Tibial nerve (tissue), 4 donors: ENCODE measurements at regions not wholly inside any gene's neighbourhood (a gene's known extent, or its start where the extent isn't known, plus 50 kb on each side); places are given as distances from the start of the nearest gene placed in this dataset.

ENCODE experiments used
- DNase-seq, 2 donors: peaks; one replicate each; pipeline ENCODE4 v3.0.0-alpha.2; 2019; ENCODE audit warnings: low spot score in 2 of 2
- H3K27ac ChIP-seq, 4 donors: fragments of 200-600 bp; sonication (generic) in 3 of 4; one replicate each; pipeline ENCODE4 v1.5.1; 2017 to 2019; ENCODE audit warnings: mild to moderate bottlenecking in 1 of 4
- H3K27me3 ChIP-seq, 2 donors: fragments of 200-600 bp; sonication (generic) in 1 of 2; one replicate each; pipeline versions ENCODE4 v1.5.1 to v1.6.0; 2017 to 2019
- H3K36me3 ChIP-seq, 3 donors: fragments of 200-600 bp; sonication (generic); one replicate each; pipeline ENCODE4 v1.5.1; 2018 to 2019
- H3K4me1 ChIP-seq, 4 donors: fragments of 200-600 bp; sonication (generic) in 3 of 4; one replicate each; pipeline ENCODE4 v1.5.1; 2017 to 2019
- H3K4me3 ChIP-seq, 4 donors: fragments of 200-600 bp; sonication (generic) in 3 of 4; one replicate each; pipeline ENCODE4 v1.5.1; 2017 to 2019; ENCODE audit warnings: mild to moderate bottlenecking in 1 of 4, moderate library complexity in 1 of 4
- H3K9me3 ChIP-seq, 4 donors: fragments of 200-600 bp; sonication (generic) in 3 of 4; one replicate each; pipeline ENCODE4 v1.5.1; 2017 to 2019
- CTCF ChIP-seq, 5 experiments: fragments of 200-600 bp in 3 of 5; fragments of 450-650 bp in 2 of 5; sonication (generic) in 3 of 5; IDR thresholded peaks; one replicate each; pipeline ENCODE4 v1.5.1; 2016 to 2019; ENCODE audit warnings: antibody characterized with exemption in 5 of 5, mild to moderate bottlenecking in 3 of 5, moderate library complexity in 2 of 5
- EP300 ChIP-seq, 2 donors: sonication (generic); formaldehyde crosslinking; IDR thresholded peaks; one replicate each; pipeline ENCODE4 v1.6.1; 2017; ENCODE audit warnings: antibody characterized with exemption in 2 of 2, mild to moderate bottlenecking in 1 of 2
- POLR2A ChIP-seq, 2 donors: fragments of 450-650 bp; IDR thresholded peaks; one replicate each; pipeline ENCODE4 v1.6.1; 2017; ENCODE audit warnings: antibody characterized with exemption in 2 of 2, mild to moderate bottlenecking in 2 of 2, moderate library complexity in 2 of 2
- WGBS, 2 donors: methylation state at CpG; one replicate each; pipeline ENCODE4 v1.1.5; 2018; 5-methylcytosine and 5-hydroxymethylcytosine counted together

GRCh38 chr4:66691101-66691500 lies 854.2 kb downstream of the CENPC start:
- no peak overlapping the region for H3K27ac ChIP-seq
- H3K4me3 ChIP-seq = no peak overlapping the region
- no peak for DNase-seq
- no peaks in the 10 kb centered on the region for H3K9me3 ChIP-seq
- WGBS, 2 donors = 48 to 59% methylated on average over 4 of the region's 4 CpGs
- H3K4me1 ChIP-seq = peaks cover 0 to 5% (median 0%) of the 10 kb centered on the region in 4 donors
- no peaks in the 10 kb centered on the region for H3K36me3 ChIP-seq
- no peak for TF ChIP-seq CTCF (IDR thresholded peaks at IDR 0.05)
- no peak for TF ChIP-seq POLR2A (IDR thresholded peaks at IDR 0.05)
- no peak for TF ChIP-seq EP300 (IDR thresholded peaks at IDR 0.05)
- H3K27me3 ChIP-seq = no peaks in the 10 kb centered on the region

GRCh38 chr4:66688674-66689073 lies 856.6 kb downstream of the CENPC start:
- Histone ChIP-seq H3K4me3 (no peak overlapping the region), H3K27ac (no peak overlapping the region), H3K27me3 (no peaks in the 10 kb centered on the region), H3K9me3 (no peaks in the 10 kb centered on the region), H3K36me3 (no peaks in the 10 kb centered on the region), H3K4me1 (peaks cover 0 to 1% (median 0%) of the 10 kb centered on the region in 4 donors)
- TF ChIP-seq CTCF (IDR thresholded peaks at IDR 0.05) (peak in 2 of 5 experiments; percentile 9), POLR2A (IDR thresholded peaks at IDR 0.05) (no peak)
- DNase-seq = no peak
- WGBS, 2 donors = 25 to 29% methylated on average over 3 of the region's 3 CpGs

- WGBS, 2 donors = 84 to 86% methylated on average over 2 of the region's 2 CpGs
Observed at GRCh38 chr4:66687459-66687858, 857.8 kb downstream of the CENPC start.

GRCh38 chr4:66681962-66682361 lies 863.3 kb downstream of the CENPC start:
- no peak overlapping the region for H3K4me3 ChIP-seq
- no peak for DNase-seq
- no peaks in the 10 kb centered on the region for H3K27me3 ChIP-seq
- no peaks in the 10 kb centered on the region for H3K36me3 ChIP-seq
- no peaks in the 10 kb centered on the region for H3K4me1 ChIP-seq
- no peak overlapping the region for H3K27ac ChIP-seq
- H3K9me3 ChIP-seq = peaks cover 0 to 10% (median 0%) of the 10 kb centered on the region in 4 donors
- no peak for TF ChIP-seq POLR2A (IDR thresholded peaks at IDR 0.05)
- TF ChIP-seq EP300 (IDR thresholded peaks at IDR 0.05) = no peak
- TF ChIP-seq CTCF (IDR thresholded peaks at IDR 0.05) = no peak

More at GRCh38 chr4:66687459-66687858, 857.8 kb downstream of the CENPC start:
- H3K4me1 ChIP-seq = no peaks in the 10 kb centered on the region
- H3K27ac ChIP-seq = no peak overlapping the region
- no peaks in the 10 kb centered on the region for H3K27me3 ChIP-seq
- no peak overlapping the region for H3K4me3 ChIP-seq
- no peak for TF ChIP-seq POLR2A (IDR thresholded peaks at IDR 0.05)
- TF ChIP-seq EP300 (IDR thresholded peaks at IDR 0.05) = no peak
- no peak for TF ChIP-seq CTCF (IDR thresholded peaks at IDR 0.05)
- H3K36me3 ChIP-seq = no peaks in the 10 kb centered on the region
- no peak for DNase-seq
- no peaks in the 10 kb centered on the region for H3K9me3 ChIP-seq

- no peak overlapping the region for H3K4me3 ChIP-seq
- no peaks in the 10 kb centered on the region for H3K9me3 ChIP-seq
- no peaks in the 10 kb centered on the region for H3K36me3 ChIP-seq
- no peaks in the 10 kb centered on the region for H3K4me1 ChIP-seq
- no peak for TF ChIP-seq CTCF (IDR thresholded peaks at IDR 0.05)
- no peak for DNase-seq
- 95 to 98% methylated on average over 1 of the region's 1 CpG for WGBS, 2 donors
- H3K27me3 ChIP-seq = no peaks in the 10 kb centered on the region
- H3K27ac ChIP-seq = no peak overlapping the region
Observed at GRCh38 chr4:66667249-66667648, 878.1 kb downstream of the CENPC start.
